Gastrocnemius medialis (tissue), 4 donors: ENCODE measurements at regions not wholly inside any gene's neighbourhood (a gene's known extent, or its start where the extent isn't known, plus 50 kb on each side); places are given as distances from the start of the nearest gene placed in this dataset.

ENCODE experiments used
- ATAC-seq, 2 donors: fragments of 150-250 bp; one replicate each; pipeline ENCODE4 v1.9.1; 2016
- DNase-seq, 2 donors: peaks; one replicate each; pipeline ENCODE4 v3.0.0-alpha.2; 2019
- H3K27ac ChIP-seq, 4 donors: fragments of 200-600 bp; sonication (generic); 1 replicate in 1 of 4; 2 replicates in 3 of 4; pipeline ENCODE4 v1.5.1; 2016 to 2018; ENCODE audit warnings: mild to moderate bottlenecking in 2 of 4, moderate library complexity in 1 of 4
- H3K27me3 ChIP-seq, 3 donors: fragments of 200-600 bp; sonication (generic) in 2 of 3; 1 replicate in 1 of 3; 2 replicates in 2 of 3; pipeline versions ENCODE4 v1.5.1 to v1.6.0; 2016 to 2019; ENCODE audit warnings: mild to moderate bottlenecking in 1 of 3, moderate library complexity in 1 of 3
- H3K36me3 ChIP-seq, 2 donors: fragments of 200-600 bp; sonication (generic) in 1 of 2; one replicate each; pipeline ENCODE4 v1.5.1; 2017 to 2018
- H3K4me1 ChIP-seq, 2 donors: fragments of 200-600 bp; sonication (generic) in 1 of 2; one replicate each; pipeline ENCODE4 v1.5.1; 2016 to 2017; ENCODE audit warnings: mild to moderate bottlenecking in 2 of 2
- H3K4me3 ChIP-seq, 4 donors: fragments of 200-600 bp; sonication (generic) in 3 of 4; 1 replicate in 1 of 4; 2 replicates in 3 of 4; pipeline ENCODE4 v1.5.1; 2016 to 2019; ENCODE audit warnings: mild to moderate bottlenecking in 2 of 4
- H3K9me3 ChIP-seq, 3 donors: fragments of 200-600 bp; sonication (generic) in 2 of 3; 1 replicate in 1 of 3; 2 replicates in 2 of 3; pipeline ENCODE4 v1.5.1; 2016 to 2019
- CTCF ChIP-seq, 5 experiments: fragments of 450-650 bp in 3 of 5; fragments of 200-600 bp in 2 of 5; sonication (generic) in 2 of 5; IDR thresholded peaks in 4 of 5; conservative IDR thresholded peaks in 1 of 5; 1 replicate in 4 of 5; 2 replicates in 1 of 5; pipeline ENCODE4 v1.5.1; 2016 to 2019; ENCODE audit warnings: antibody characterized with exemption in 5 of 5, mild to moderate bottlenecking in 3 of 5, moderate library complexity in 3 of 5
- POLR2A ChIP-seq, 2 donors: fragments of 450-650 bp; IDR thresholded peaks; one replicate each; pipeline ENCODE4 v1.6.1; 2017; ENCODE audit warnings: antibody characterized with exemption in 2 of 2, mild to moderate bottlenecking in 2 of 2, moderate library complexity in 2 of 2
- in situ Hi-C, 4 donors: fragments of 200-750 bp; cut with MboI; loops; one replicate each; pipeline versions ENCODE4 v1.15.0 to v1.8.0; 2017; ENCODE audit warnings: low sequenced_read_pairs in 4 of 4
- intact Hi-C: fragments of 100-400 bp; cut with DNase I; formaldehyde crosslinking; loops from one replicate; pipeline ENCODE4 v1.15.1; 2023; ENCODE audit warnings: low total_unique reads

GRCh38 chr4:124017185-124017785 lies 620.7 kb downstream of the SPRY1 start:
- intact Hi-C loops: loop anchor here (5.0 to 10.0 kb wide), 2 partner anchors 88 to 340 kb away; no protein-coding TSS in a partner anchor

GRCh38 chr4:124018383-124019317 lies 622.1 kb downstream of the SPRY1 start:
- Histone ChIP-seq H3K27ac (peak overlapping the region; percentile 66 to 77 (median 75)), H3K4me1 (peaks cover 24% of the 10 kb centered on the region in 2 donors), H3K9me3 (no peaks in the 10 kb centered on the region), H3K27me3 (no peaks in the 10 kb centered on the region), H3K4me3 (peak overlapping the region in 1 of 4 donors; percentile 2), H3K36me3 (no peaks in the 10 kb centered on the region)
- ATAC-seq (peak; percentile 73 to 84), DNase-seq (peak; percentile 43 to 61)
- intact Hi-C loops (loop anchor here (5.0 to 10.0 kb wide), 2 partner anchors 86 to 341 kb away; no protein-coding TSS in a partner anchor), in situ Hi-C loops (no loop called here)
- TF ChIP-seq POLR2A (IDR thresholded peaks at IDR 0.05) (no peak), CTCF (IDR thresholded peaks at IDR 0.05 in 4 of 5, conservative IDR thresholded peaks at IDR 0.05 in 1 of 5) (no peak)

More at GRCh38 chr4:124017185-124017785, 620.7 kb downstream of the SPRY1 start:
- H3K9me3 ChIP-seq: no peaks in the 10 kb centered on the region
- H3K27me3 ChIP-seq: no peaks in the 10 kb centered on the region
- no peaks in the 10 kb centered on the region for H3K36me3 ChIP-seq
- DNase-seq (no peak), ATAC-seq (no peak)
- peaks cover 24% of the 10 kb centered on the region in 2 donors for H3K4me1 ChIP-seq
- TF ChIP-seq CTCF (IDR thresholded peaks at IDR 0.05 in 4 of 5, conservative IDR thresholded peaks at IDR 0.05 in 1 of 5) (no peak), POLR2A (IDR thresholded peaks at IDR 0.05) (no peak)
- no peak overlapping the region for H3K4me3 ChIP-seq
- in situ Hi-C loops: no loop called here
- H3K27ac ChIP-seq: peak overlapping the region in 2 of 4 donors; percentile 38 to 49

- in situ Hi-C loops: loop anchor here in 1 of 4 donors (10.0 kb wide), 1 partner anchor 615 kb away; no protein-coding TSS in a partner anchor
- peak overlapping the region; percentile 21 to 28 (median 22) for H3K4me3 ChIP-seq
- intact Hi-C loops: loop anchor here (5.0 to 10.0 kb wide), 4 partner anchors 85 to 625 kb away; partner anchors contain the start of gene SPRY1
- DNase-seq: peak in 1 of 2 donors; percentile 13
- no peak for TF ChIP-seq CTCF (IDR thresholded peaks at IDR 0.05 in 4 of 5, conservative IDR thresholded peaks at IDR 0.05 in 1 of 5)
- peak in 1 of 2 donors; percentile 63 for TF ChIP-seq POLR2A (IDR thresholded peaks at IDR 0.05)
- H3K4me1 ChIP-seq: peaks cover 25 to 26% of the 10 kb centered on the region in 2 donors
- H3K36me3 ChIP-seq: no peaks in the 10 kb centered on the region
- H3K9me3 ChIP-seq: no peaks in the 10 kb centered on the region
- peak overlapping the region; percentile 66 to 77 (median 75) for H3K27ac ChIP-seq
- ATAC-seq: peak; percentile 81 to 90
- H3K27me3 ChIP-seq: no peaks in the 10 kb centered on the region
These were observed 623.4 kb downstream of the SPRY1 start for GRCh38 chr4:124019749-124020549.

GRCh38 chr4:124025000-124025399 lies 628.4 kb downstream of the SPRY1 start:
- Histone ChIP-seq H3K9me3 (no peaks in the 10 kb centered on the region), H3K4me3 (no peak overlapping the region), H3K36me3 (no peaks in the 10 kb centered on the region), H3K27me3 (no peaks in the 10 kb centered on the region), H3K4me1 (peaks cover 19 to 22% of the 10 kb centered on the region in 2 donors), H3K27ac (peak overlapping the region; percentile 22 to 42 (median 36))
- DNase-seq (no peak), ATAC-seq (no peak)
- in situ Hi-C loops: loop anchor here in 1 of 4 donors (10.0 kb wide), 1 partner anchor 620 kb away; no protein-coding TSS in a partner anchor
- intact Hi-C loops: loop anchor here (5.0 to 10.0 kb wide), 3 partner anchors 128 to 630 kb away; partner anchors contain the start of gene SPRY1
- TF ChIP-seq CTCF (IDR thresholded peaks at IDR 0.05 in 4 of 5, conservative IDR thresholded peaks at IDR 0.05 in 1 of 5) (no peak), POLR2A (IDR thresholded peaks at IDR 0.05) (no peak)
